ENCODE measurements at regions not wholly inside any gene's neighbourhood (a gene's known extent, or its start where the extent isn't known, plus 50 kb on each side); places are given as distances from the start of the nearest gene placed in this dataset.

- Histone ChIP-seq H3K27me3 (ENCODE audit: control insufficient read depth, insufficient read depth, low read length) (no peaks in the 10 kb centered on the region), H3K36me3 (ENCODE audit: control insufficient read depth, insufficient read depth, low read length) (no peaks in the 10 kb centered on the region), H3K4me3 (replicated peaks in 1 of 4; ENCODE audit: control extremely low read depth in 1 of 4, insufficient read depth in 1 of 4, low read depth in 3 of 4, low read length in 4 of 4) (no peak overlapping the region), H3K9me3 (ENCODE audit: control insufficient read depth, insufficient read depth, low read depth, low read length) (no peaks in the 10 kb centered on the region), H3K4me1 (ENCODE audit: control insufficient read depth, extremely low read depth, insufficient read depth, low read length) (no peaks in the 10 kb centered on the region), H3K9ac (ENCODE audit: insufficient read depth, low read length) (no peak overlapping the region), H3K4me2 (ENCODE audit: extremely low read depth, insufficient read depth, low read length) (no peak overlapping the region), H4K20me1 (ENCODE audit: control insufficient read depth, extremely low read depth, insufficient read depth, low read length) (no peaks in the 10 kb centered on the region), H3K27ac (ENCODE audit: insufficient read depth, low read length) (no peak overlapping the region), H3K79me2 (ENCODE audit: control insufficient read depth, insufficient read depth, low read length) (no peaks in the 10 kb centered on the region), H2AFZ (ENCODE audit: low read length) (no peak overlapping the region)
- DNase-seq (ENCODE audit: low read depth in 2 of 2): no peak
- no peak for TF ChIP-seq EZH2 (IDR thresholded peaks at IDR 0.05; ENCODE audit: low read length, missing control alignments)
- TF ChIP-seq CTCF (conservative IDR thresholded peaks at IDR 0.05 in 1 of 2, IDR thresholded peaks at IDR 0.05 in 1 of 2; ENCODE audit: low read depth in 1 of 2, low read length in 2 of 2): no peak
These were observed 62.9 kb upstream of the TEX51 start for GRCh38 chr2:126835831-126836230.

- H2AFZ ChIP-seq (ENCODE audit: low read length): no peak overlapping the region
- no peak overlapping the region for H3K4me3 ChIP-seq (replicated peaks in 1 of 4; ENCODE audit: control extremely low read depth in 1 of 4, insufficient read depth in 1 of 4, low read depth in 3 of 4, low read length in 4 of 4)
- TF ChIP-seq EZH2 (IDR thresholded peaks at IDR 0.05; ENCODE audit: low read length, missing control alignments): no peak
- TF ChIP-seq CTCF (conservative IDR thresholded peaks at IDR 0.05 in 1 of 2, IDR thresholded peaks at IDR 0.05 in 1 of 2; ENCODE audit: low read depth in 1 of 2, low read length in 2 of 2): no peak
- H3K27ac ChIP-seq (ENCODE audit: insufficient read depth, low read length): no peak overlapping the region
- no peaks in the 10 kb centered on the region for H3K27me3 ChIP-seq (ENCODE audit: control insufficient read depth, insufficient read depth, low read length)
- no peaks in the 10 kb centered on the region for H3K36me3 ChIP-seq (ENCODE audit: control insufficient read depth, insufficient read depth, low read length)
- no peak overlapping the region for H3K4me2 ChIP-seq (ENCODE audit: extremely low read depth, insufficient read depth, low read length)
- no peaks in the 10 kb centered on the region for H4K20me1 ChIP-seq (ENCODE audit: control insufficient read depth, extremely low read depth, insufficient read depth, low read length)
- no peaks in the 10 kb centered on the region for H3K79me2 ChIP-seq (ENCODE audit: control insufficient read depth, insufficient read depth, low read length)
- H3K4me1 ChIP-seq (ENCODE audit: control insufficient read depth, extremely low read depth, insufficient read depth, low read length): no peaks in the 10 kb centered on the region
- no peak for DNase-seq (ENCODE audit: low read depth in 2 of 2)
- no peak overlapping the region for H3K9ac ChIP-seq (ENCODE audit: insufficient read depth, low read length)
- H3K9me3 ChIP-seq (ENCODE audit: control insufficient read depth, insufficient read depth, low read depth, low read length): no peaks in the 10 kb centered on the region
These were observed 61.7 kb upstream of the TEX51 start for GRCh38 chr2:126836761-126837679.

GRCh38 chr2:126837966-126838715, 60.5 kb upstream of the TEX51 start:
- TF ChIP-seq CTCF (conservative IDR thresholded peaks at IDR 0.05 in 1 of 2, IDR thresholded peaks at IDR 0.05 in 1 of 2; ENCODE audit: low read depth in 1 of 2, low read length in 2 of 2): no peak
- no peak for TF ChIP-seq EZH2 (IDR thresholded peaks at IDR 0.05; ENCODE audit: low read length, missing control alignments)
- no peak for DNase-seq (ENCODE audit: low read depth in 2 of 2)

More at GRCh38 chr2:126837966-126838715, 60.5 kb upstream of the TEX51 start:
- no peaks in the 10 kb centered on the region for H3K4me1 ChIP-seq (ENCODE audit: control insufficient read depth, extremely low read depth, insufficient read depth, low read length)
- no peaks in the 10 kb centered on the region for H3K79me2 ChIP-seq (ENCODE audit: control insufficient read depth, insufficient read depth, low read length)
- H3K9ac ChIP-seq (ENCODE audit: insufficient read depth, low read length): no peak overlapping the region
- H3K9me3 ChIP-seq (ENCODE audit: control insufficient read depth, insufficient read depth, low read depth, low read length): no peaks in the 10 kb centered on the region
- H3K4me2 ChIP-seq (ENCODE audit: extremely low read depth, insufficient read depth, low read length): no peak overlapping the region
- H3K27me3 ChIP-seq (ENCODE audit: control insufficient read depth, insufficient read depth, low read length): no peaks in the 10 kb centered on the region
- no peak overlapping the region for H2AFZ ChIP-seq (ENCODE audit: low read length)
- H3K36me3 ChIP-seq (ENCODE audit: control insufficient read depth, insufficient read depth, low read length): no peaks in the 10 kb centered on the region
- H3K4me3 ChIP-seq (replicated peaks in 1 of 4; ENCODE audit: control extremely low read depth in 1 of 4, insufficient read depth in 1 of 4, low read depth in 3 of 4, low read length in 4 of 4): no peak overlapping the region
- H4K20me1 ChIP-seq (ENCODE audit: control insufficient read depth, extremely low read depth, insufficient read depth, low read length): no peaks in the 10 kb centered on the region
- no peak overlapping the region for H3K27ac ChIP-seq (ENCODE audit: insufficient read depth, low read length)
